ENCODE measurements at regions not wholly inside any gene's neighbourhood (a gene's known extent, or its start where the extent isn't known, plus 50 kb on each side); places are given as distances from the start of the nearest gene placed in this dataset.

- Histone ChIP-seq H3K4me1 (ENCODE audit: insufficient read depth, low read length) (peaks cover 5% of the 10 kb centered on the region; the same call in 1 of the 2 replicates), H4K20me1 (ENCODE audit: insufficient read depth, low read length) (no peaks in the 10 kb centered on the region), H3K36me3 (replicated peaks in 1 of 2; ENCODE audit: control insufficient read depth in 1 of 2, insufficient read depth in 2 of 2, low read length in 2 of 2) (no peaks in the 10 kb centered on the region), H3K4me3 (replicated peaks in 1 of 3; ENCODE audit: insufficient read depth in 1 of 3, low read depth in 2 of 3, low read length in 3 of 3) (no peak overlapping the region), H3K27ac (ENCODE audit: extremely low read length, insufficient read depth, low read length) (no peak overlapping the region), H3K9ac (ENCODE audit: insufficient read depth, low read depth, low read length) (no peak overlapping the region), H3K4me2 (ENCODE audit: low read depth, low read length) (no peak overlapping the region), H2AFZ (ENCODE audit: low read length) (no peak overlapping the region), H3K79me2 (ENCODE audit: insufficient read depth, low read length) (no peaks in the 10 kb centered on the region), H3K27me3 (ENCODE audit: control insufficient read depth in 1 of 2, insufficient read depth in 2 of 2, low read length in 2 of 2) (no peaks in the 10 kb centered on the region), H3K9me3 (ENCODE audit: low read length) (peaks cover 9% of the 10 kb centered on the region)
- intact Hi-C loops (cut with micrococcal nuclease; ENCODE audit: unreplicated experiment) (loop anchor here (1.0 to 2.0 kb wide), 2 partner anchors 13 to 19 kb away; no protein-coding TSS in a partner anchor), in situ Hi-C loops (cut with HindIII; ENCODE audit: extremely low pct_ligation_motif_present, low pct_unique_long_range_greater_than_20kb) (no loop called here)
- ATAC-seq (no peak), DNase-seq (ENCODE audit: low spot score) (no peak), FAIRE-seq (no peak)
- POLR2A ChIA-PET: no interaction called here
- no TSS peak for BruUV-seq (replicated peaks)
- no peak for TF ChIP-seq ATF2 (CRISPR knock-in tag; IDR thresholded peaks at IDR 0.05)
- 0 out of 2 replicates have a peak, but pooled peaks have one; percentile 8 for TF ChIP-seq ATF7 (IDR thresholded peaks at IDR 0.05)
- TF ChIP-seq ATF7 (CRISPR knock-in tag; IDR thresholded peaks at IDR 0.05): no peak
- no peak for TF ChIP-seq SP5 (CRISPR knock-in tag; IDR thresholded peaks at IDR 0.05; ENCODE audit: borderline replicate concordance, low read depth)
- CTCF ChIA-PET (ENCODE audit: low intra/inter-chr PET ratio, low total read pairs): no interaction called here
These were observed 680.2 kb downstream of the NYAP2 start for GRCh38 chr2:226079671-226080181.

- H3K27me3 ChIP-seq (ENCODE audit: control insufficient read depth in 1 of 2, insufficient read depth in 2 of 2, low read length in 2 of 2): no peaks in the 10 kb centered on the region; a peak in 1 of 5 replicates
- no peak overlapping the region for H3K27ac ChIP-seq (ENCODE audit: extremely low read length, insufficient read depth, low read length)
- CTCF ChIA-PET (ENCODE audit: low intra/inter-chr PET ratio, low total read pairs): no interaction called here
- no TSS peak for BruUV-seq (replicated peaks)
- no peak overlapping the region for H3K4me2 ChIP-seq (ENCODE audit: low read depth, low read length)
- no peak overlapping the region for H2AFZ ChIP-seq (ENCODE audit: low read length)
- POLR2A ChIA-PET: no interaction called here
- in situ Hi-C loops (cut with HindIII; ENCODE audit: extremely low pct_ligation_motif_present, low pct_unique_long_range_greater_than_20kb): no loop called here
- intact Hi-C loops (cut with micrococcal nuclease; ENCODE audit: unreplicated experiment): loop anchor here (1.0 kb wide), 1 partner anchor 19 kb away; no protein-coding TSS in a partner anchor
- DNase-seq (ENCODE audit: low spot score): no peak
- TF ChIP-seq ATF1 (CRISPR knock-in tag; IDR thresholded peaks at IDR 0.05) (no peak), CEBPG (CRISPR knock-in tag; IDR thresholded peaks at IDR 0.05) (no peak), HNF1B (CRISPR knock-in tag; IDR thresholded peaks at IDR 0.05) (no peak), SRY (CRISPR knock-in tag; IDR thresholded peaks at IDR 0.05) (no peak), ARNT2 (CRISPR knock-in tag; IDR thresholded peaks at IDR 0.05; ENCODE audit: low read depth) (no peak), RNF2 (conservative IDR thresholded peaks at IDR 0.05; ENCODE audit: low read depth) (no peak)
- H3K4me3 ChIP-seq (replicated peaks in 1 of 3; ENCODE audit: insufficient read depth in 1 of 3, low read depth in 2 of 3, low read length in 3 of 3): no peak overlapping the region
- FAIRE-seq: no peak
- no peaks in the 10 kb centered on the region for H4K20me1 ChIP-seq (ENCODE audit: insufficient read depth, low read length)
- peaks cover 3% of the 10 kb centered on the region for H3K9me3 ChIP-seq (ENCODE audit: low read length)
- H3K9ac ChIP-seq (ENCODE audit: insufficient read depth, low read depth, low read length): no peak overlapping the region
- peaks cover 5% of the 10 kb centered on the region; the same call in 1 of the 2 replicates for H3K4me1 ChIP-seq (ENCODE audit: insufficient read depth, low read length)
- ATAC-seq: no peak
- H3K79me2 ChIP-seq (ENCODE audit: insufficient read depth, low read length): no peaks in the 10 kb centered on the region
- H3K36me3 ChIP-seq (replicated peaks in 1 of 2; ENCODE audit: control insufficient read depth in 1 of 2, insufficient read depth in 2 of 2, low read length in 2 of 2): no peaks in the 10 kb centered on the region
These were observed 679.7 kb downstream of the NYAP2 start for GRCh38 chr2:226079196-226079595.
